Suppressor macrophage treated with lipopolysaccharide for 4 hours (primary cell): ENCODE measurements at regions not wholly inside any gene's neighbourhood (a gene's known extent, or its start where the extent isn't known, plus 50 kb on each side); places are given as distances from the start of the nearest gene placed in this dataset.
A peak's percentile ranks its signal among the peaks of the same experiment; 100 is the strongest.

Source experiments
- DNase-seq: peaks from one replicate; pipeline ENCODE4 v3.0.0-alpha.2; 2020

DNA sequence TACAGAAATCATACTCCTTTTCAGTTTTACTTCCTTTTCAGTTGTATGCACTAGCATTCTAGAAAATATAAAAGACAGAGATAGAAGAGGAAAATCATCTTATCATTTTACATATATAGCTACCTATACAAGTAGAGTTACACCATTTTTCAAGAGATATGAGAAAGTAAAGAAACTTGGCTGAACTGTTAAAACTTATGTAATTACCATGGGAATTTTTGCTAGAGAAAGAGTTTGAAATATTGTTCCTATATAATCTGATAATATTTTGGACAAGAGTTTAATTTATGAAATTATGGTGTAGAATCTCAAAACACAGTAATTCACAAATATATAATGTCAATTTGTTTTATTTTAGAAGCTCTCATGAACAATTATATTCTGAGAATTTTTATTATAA is 180.8 kb downstream of the PLPPR4 start:
- no peak for DNase-seq

DNA sequence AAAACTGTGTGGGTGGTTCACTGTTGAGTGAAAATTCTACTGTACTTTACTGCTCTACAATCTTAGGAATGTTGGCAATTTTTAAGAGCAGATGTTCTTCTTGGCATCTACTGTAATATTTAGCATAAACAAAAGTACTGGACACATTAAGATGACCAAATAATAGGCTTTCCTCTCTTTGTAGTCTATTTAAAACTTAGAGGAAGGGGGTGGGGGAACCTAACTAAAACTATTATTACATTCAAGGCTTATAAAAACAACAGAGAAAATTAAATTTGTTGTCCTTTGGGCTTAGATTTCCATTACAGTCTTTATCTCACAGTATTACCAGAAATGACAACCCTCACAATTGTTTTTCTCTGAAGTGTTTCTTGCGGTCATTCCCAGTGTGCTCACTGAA is 181.2 kb downstream of the PLPPR4 start:
- no peak for DNase-seq

DNA sequence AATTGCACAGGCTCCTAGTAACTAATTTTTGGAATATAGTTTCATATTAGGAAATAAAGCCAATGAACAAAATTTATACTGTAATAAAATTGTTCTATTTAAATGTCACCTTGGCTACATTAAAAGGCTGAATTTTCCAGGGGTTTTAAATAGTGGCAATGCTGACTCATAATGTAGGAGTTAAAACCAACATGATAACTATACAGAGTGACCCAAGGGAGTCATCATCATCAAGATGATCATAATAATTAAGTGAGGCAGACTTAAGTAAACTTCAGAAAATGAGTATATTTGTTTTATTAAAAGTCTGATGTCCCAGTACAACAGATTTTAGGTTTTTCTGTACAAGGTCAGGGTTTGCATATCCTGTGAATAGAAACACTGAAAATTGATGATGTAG is 183.4 kb downstream of the PLPPR4 start:
- no peak for DNase-seq

DNA sequence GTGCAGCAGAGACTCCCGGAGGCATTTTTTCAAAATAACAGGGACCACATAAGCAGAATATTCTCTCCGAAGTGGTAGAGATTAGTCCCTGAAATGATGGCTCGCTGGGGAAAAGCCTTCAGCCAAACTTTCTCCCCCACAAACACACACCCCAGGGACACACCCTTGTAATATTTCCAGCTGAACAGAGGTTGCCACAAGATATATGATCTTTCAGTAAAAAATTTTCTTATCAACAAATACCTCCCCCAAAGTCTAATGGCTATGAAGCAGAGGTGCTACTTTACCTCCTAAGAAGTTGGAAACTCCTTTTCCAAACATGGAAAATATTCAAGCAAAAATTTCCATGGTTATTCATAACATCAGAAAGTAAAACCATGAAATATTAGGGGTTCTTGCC is 190.2 kb upstream of the PALMD start:
- DNase-seq = no peak

DNA sequence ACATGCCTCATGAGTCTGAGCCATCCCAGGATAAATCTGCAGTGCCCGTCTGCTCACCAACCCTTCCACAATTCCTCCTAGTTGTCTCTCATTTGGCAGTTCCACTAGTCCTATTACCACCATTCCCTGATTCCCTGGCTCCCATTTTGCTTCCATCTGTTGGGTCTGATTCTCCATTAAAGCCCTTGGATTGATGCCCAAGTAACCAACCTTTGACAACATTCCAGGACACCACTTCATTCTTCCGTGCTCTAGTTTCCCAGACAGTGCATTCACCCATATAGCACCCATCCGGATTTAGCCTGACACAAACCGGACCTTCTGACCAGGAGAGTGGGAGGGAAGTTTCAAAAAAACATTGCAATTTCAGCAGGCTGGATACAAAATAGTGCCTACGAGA is 189.4 kb upstream of the PALMD start:
- DNase-seq = no peak

DNA sequence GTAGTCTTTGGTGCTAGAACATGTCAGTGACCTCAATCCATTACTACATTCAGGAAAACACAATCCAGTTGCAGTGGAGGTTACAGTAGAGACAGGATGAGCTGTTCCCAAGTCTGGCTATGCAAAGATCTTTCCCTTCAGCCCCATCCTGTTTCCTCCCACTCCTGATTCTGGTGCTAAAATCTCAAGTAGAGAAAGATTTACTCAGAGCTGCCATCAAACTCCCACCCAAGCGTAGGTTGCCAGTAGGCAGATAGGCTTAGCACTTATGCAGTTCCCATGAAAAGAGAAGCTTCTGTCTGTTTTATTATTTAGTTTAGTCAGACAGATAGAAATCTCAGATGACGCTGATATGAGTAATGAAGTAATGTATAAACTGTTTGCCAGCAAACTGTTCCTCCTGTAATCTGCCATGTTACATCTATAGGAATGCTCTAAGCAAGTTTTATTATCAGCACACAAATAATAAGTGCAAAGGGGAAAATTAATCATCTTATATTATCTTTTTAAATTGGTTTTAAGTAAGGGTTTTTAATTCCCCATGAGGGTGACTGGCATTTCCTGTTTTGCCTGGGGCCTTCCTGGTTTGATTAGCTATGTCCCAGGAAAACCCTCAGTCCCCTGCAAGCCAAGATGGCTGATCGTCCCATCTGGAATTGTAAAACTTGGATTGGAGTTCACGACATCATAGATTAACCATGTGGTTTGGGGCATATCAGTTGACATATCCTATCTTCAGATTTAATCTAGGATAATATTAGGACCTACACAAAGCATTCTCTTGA is 188.3 kb upstream of the PALMD start:
- DNase-seq = peak; percentile 7

DNA sequence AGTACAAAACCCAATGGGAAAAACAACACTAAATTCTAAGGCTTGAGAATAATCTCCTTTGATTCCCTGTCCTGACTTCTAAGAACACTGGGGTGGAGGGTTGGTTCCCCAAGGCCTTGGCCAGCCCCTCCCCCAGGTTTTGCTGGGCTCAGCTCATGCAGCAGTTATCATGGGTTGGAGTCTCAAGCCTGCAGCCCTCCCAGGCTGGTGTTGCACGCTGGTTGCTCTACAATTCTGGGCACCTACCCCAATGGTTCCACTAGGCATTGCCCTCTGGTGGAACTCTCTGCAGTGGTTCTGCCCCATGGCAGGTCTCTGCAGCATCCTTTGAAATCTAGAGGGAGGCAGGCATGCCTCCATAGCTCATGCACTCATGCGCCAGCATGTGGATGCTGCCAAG is 184.4 kb upstream of the PALMD start:
- no peak for DNase-seq

DNA sequence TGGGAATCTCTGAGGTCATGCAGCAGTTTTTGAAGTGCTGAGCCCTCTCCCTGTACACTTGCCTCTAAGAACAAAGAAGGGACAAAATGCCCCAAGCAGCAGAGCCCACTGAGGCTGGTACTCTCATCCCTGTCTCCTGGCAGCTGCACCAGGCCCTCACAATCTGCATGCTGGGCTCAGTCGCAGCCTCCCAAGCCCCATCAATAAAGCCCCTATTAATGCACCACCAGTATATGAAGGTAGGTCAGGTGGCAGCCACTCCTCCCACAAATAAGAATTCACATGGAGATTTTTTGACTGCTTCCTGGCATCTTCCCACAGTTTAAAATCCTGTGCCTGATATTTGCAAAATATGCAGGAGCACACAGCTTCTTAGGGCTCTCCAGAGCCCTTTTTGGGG is 181.2 kb upstream of the PALMD start:
- no peak for DNase-seq

DNA sequence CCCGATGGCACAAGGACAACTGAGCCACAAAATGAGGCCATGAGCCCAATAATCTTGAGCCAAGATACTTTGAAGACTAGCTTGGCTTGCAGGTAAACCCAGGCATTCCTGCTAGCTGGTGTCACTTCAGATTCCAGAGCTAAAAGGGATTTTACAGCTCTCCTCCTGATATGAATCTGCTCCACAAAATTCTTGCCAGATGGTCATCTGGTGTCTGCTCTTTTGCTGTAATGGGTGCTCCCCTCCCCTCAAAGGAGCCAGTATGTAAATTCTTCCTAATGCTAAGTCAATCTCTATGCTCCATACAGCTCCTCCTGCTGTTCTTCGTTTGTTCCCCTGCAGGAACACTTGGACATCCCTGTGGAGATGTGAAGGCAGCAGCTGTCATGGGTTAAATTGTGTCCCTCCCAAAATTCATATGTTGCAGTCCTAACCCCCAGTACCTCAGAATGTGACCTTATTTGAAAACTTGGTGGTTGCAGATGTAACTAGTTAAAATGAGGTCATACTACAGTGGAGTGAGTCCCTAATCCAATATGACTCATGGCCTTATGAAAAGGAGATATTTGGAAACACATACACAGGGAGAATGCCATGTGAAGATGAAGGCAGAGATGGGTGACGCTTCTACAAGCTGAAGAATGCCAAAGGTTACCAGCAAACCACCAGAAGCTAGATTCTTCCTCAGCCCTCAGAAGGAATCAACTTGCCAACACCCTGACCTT is 180.6 kb upstream of the PALMD start:
- peak; percentile 13 for DNase-seq

DNA sequence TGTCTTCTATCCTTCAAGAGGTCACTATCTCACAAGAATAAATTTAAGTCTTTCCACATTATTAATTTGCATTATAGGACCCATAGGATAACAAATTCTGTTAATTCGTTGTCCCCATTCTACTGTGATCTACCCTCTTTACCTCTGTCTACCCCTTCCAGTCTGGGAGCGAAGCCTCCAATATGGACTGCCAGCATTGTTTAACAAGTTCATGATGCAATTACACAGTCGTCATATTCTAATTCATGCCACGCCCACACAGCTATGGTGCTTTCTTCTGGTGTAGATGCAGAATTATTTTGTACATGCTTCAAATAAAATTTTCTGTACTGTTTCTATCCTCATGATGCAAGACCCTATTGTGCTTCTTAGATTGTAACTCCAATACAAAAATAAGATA is 178.3 kb upstream of the PALMD start:
- DNase-seq = no peak

DNA sequence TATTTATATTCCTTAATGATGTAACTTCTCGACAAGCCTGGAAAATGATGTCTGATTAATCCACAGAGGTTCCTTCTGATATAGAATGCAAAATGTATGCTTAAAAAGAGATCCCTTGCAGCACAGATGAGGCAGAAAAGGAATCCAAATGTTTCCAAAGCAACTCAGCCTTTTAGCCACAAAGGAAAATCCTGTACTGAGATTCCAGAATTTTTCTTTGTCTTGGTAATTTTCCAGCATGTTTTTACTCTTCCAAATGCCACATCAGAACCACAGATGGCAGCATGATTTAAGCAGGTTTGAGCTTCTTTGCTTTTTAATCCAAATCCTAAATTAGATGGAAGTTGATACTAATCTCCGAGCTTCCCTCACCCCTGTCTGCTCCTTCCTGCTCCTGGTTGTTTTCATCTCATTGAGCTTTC is 176.4 kb upstream of the PALMD start:
- no peak for DNase-seq

DNA sequence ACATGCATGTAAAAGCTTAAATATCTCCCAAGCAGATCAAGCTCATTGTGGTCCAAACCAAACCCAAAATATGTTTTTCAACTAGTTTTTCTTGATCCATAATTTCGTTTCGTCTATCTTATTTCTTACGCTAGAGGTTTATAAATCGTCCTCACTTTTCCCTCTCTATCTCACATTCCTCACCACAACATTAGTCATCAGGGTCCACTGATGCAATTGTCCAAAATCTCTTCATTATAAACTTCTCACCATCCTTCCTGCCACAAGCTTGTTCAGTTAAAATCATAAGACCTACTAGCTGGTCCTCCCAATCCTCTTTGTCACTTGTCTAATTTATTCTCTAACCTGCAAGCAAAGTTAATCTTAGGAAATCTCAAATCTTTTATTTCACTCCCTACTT is 173.0 kb upstream of the PALMD start:
- no peak for DNase-seq

DNA sequence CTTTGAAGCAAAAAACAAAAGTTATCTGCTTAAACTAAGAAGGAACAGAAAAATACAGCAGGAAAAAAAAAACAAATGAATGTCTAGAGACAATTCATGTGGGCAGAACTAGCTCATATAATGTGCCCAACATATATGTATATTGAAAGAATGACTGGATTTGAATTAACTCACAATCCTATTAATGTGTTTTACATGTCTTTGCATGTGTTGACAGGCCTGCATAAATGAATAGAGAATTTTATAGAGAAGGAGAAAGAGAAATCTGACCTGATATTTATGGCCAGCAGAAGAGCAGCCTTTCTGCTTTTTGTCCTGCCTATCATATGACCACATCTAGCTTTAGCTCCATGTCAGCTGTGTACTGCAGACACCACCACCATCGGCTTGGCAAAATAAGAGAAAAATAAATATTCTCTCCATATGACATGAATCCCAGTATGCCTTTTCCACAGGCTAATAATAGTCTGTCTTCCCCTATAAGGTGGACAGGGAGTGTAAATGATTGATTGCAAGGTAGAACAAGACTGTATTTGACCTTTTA is 171.5 kb upstream of the PALMD start:
- no peak for DNase-seq

- no peak for DNase-seq
Measured at GRCh38 chr1:99476058-99476457, 169.9 kb upstream of the PALMD start.

- peak; percentile 73 for DNase-seq
Measured at GRCh38 chr1:99481391-99481996, 164.4 kb upstream of the PALMD start.

- DNase-seq = no peak
Measured at GRCh38 chr1:99482286-99482685, 163.6 kb upstream of the PALMD start.

GRCh38 chr1:99482750-99483149 is 163.2 kb upstream of the PALMD start:
- no peak for DNase-seq

DNA sequence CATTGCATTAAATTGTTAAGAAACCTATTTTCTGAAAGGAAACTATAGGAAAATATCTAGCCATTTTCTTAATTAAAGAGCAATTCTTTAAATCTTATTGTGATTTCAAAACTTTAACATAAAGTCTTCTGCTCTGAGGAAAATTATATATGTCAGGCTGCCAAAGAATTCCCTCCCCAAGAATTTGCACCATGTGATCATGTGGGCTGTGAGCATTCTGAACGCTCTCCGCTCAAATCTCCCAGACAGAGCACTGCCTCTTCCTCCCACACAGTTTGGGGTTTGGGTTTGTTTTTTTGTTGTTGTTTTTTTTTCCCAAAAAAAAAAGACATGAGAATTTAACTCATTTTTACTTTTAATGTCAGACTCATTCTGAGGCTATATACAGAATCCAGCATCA is 155.9 kb upstream of the PALMD start:
- no peak for DNase-seq

DNA sequence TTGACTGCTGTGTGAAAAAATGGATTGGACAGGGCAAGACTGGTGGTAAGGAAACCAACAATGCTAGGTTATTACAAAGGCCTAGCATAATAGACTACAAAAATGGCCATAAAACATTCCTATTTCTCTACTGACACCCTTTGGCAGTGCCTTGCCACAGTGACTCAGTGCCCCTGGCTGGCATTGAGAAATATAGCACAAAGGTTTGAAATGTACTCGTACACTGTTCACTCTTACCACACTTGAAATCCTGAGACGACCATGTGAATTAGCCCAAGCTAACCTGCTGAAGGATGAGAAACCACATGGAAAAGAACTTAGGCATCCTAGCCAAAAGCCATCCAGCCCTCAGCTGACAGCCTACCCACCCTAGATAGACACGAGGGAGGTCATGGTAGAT is 149.8 kb upstream of the PALMD start:
- no peak for DNase-seq

DNA sequence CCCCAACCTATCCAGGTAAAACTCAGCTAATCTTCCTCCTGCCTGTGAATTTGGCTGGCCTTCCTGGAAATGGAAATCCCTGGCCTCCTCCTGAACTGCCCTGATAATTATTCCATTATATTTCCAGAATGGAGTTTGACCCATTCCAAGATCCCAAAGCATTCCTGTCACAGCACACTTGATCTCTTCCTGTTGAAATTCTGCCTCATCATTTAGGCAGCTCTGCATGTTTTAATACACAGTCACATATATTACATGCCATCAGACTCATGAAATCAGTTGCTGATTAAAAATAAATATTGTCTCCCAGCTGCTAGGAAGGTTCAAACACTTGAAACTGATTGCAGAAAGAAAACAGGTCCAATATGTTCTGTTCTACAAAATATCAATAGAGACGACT is 148.2 kb upstream of the PALMD start:
- no peak for DNase-seq

DNA sequence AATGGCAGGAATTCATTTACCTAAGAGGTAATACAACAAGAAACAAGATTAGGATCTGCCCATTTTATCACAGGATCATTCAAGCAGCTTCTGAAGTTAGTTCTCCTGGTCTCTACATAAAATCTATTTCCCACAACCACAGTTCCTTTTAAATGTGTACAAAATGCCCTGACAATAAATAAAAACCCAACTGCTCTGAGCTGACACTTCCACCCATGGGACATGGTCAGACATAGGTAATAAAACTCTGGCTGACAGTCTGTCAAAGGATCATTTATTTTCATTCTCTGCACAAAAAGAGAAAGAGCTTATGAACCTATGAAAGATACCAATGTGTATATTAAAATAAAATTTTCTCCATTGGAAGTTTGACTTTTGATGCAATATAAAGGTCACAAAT is 145.4 kb upstream of the PALMD start:
- no peak for DNase-seq

DNA sequence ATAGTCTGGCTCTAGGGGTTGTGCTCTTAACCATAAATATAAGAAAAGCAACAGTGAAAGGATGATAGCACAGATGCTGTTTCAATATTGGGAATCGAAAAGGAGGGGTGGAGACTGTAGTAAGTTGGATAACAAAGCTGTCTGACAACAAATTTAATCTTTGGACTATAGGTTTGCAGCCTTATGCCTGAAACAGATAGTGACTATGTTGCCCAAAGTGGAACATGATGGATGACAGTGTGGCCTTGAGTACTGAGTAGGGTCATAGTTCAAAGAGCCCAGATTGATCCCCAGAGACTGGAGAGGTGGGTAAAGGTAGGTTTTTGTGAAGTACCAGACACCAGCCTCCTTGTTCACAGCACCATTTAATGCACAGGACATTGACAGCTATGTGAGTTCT is 144.0 kb upstream of the PALMD start:
- DNase-seq = no peak

GRCh38 chr1:99502400-99502799 is 143.5 kb upstream of the PALMD start:
- no peak for DNase-seq

- DNase-seq = no peak
Measured at GRCh38 chr1:99503276-99503747, 142.6 kb upstream of the PALMD start.
